ENCODE measurements at regions not wholly inside any gene's neighbourhood (a gene's known extent, or its start where the extent isn't known, plus 50 kb on each side); places are given as distances from the start of the nearest gene placed in this dataset.

- TF ChIP-seq CHD7 (IDR thresholded peaks at IDR 0.05; ENCODE audit: insufficient replicate concordance, low read length) (no peak), SUZ12 (IDR thresholded peaks at IDR 0.05; ENCODE audit: low read length) (no peak), RXRA (IDR thresholded peaks at IDR 0.05; ENCODE audit: insufficient read depth, low read depth, low read length) (no peak), TCF12 (IDR thresholded peaks at IDR 0.05; ENCODE audit: low read depth, low read length) (no peak), SIN3A (conservative IDR thresholded peaks at IDR 0.05 in 1 of 2, IDR thresholded peaks at IDR 0.05 in 1 of 2; ENCODE audit: low read depth in 1 of 2, low read length in 2 of 2) (no peak), HDAC2 (IDR thresholded peaks at IDR 0.05; ENCODE audit: borderline replicate concordance in 1 of 2, low read depth in 2 of 2, low read length in 2 of 2) (no peak), CBX5 (IDR thresholded peaks at IDR 0.05; ENCODE audit: low read depth, low read length) (no peak)
Measured at GRCh38 chr6:18837013-18837412, 449.9 kb downstream of the RNF144B start (continued).

All from H1 (cell line).